Esophagus muscularis mucosa (tissue), 3 donors: ENCODE measurements at regions not wholly inside any gene's neighbourhood (a gene's known extent, or its start where the extent isn't known, plus 50 kb on each side); places are given as distances from the start of the nearest gene placed in this dataset.

Experiments used
- EP300 ChIP-seq: sonication (generic); formaldehyde crosslinking; IDR thresholded peaks from one replicate; pipeline ENCODE4 v1.6.1; 2017; ENCODE audit warnings: antibody characterized with exemption
- TF ChIP-seq, protein P1 (sequence below), 3 experiments: fragments of 200-600 bp in 2 of 3; fragments of 450-650 bp in 1 of 3; sonication (generic) in 2 of 3; IDR thresholded peaks; one replicate each; pipeline ENCODE4 v1.5.1; 2017 to 2019; ENCODE audit warnings: antibody characterized with exemption in 3 of 3, mild to moderate bottlenecking in 2 of 3, moderate library complexity in 1 of 3

DNA sequence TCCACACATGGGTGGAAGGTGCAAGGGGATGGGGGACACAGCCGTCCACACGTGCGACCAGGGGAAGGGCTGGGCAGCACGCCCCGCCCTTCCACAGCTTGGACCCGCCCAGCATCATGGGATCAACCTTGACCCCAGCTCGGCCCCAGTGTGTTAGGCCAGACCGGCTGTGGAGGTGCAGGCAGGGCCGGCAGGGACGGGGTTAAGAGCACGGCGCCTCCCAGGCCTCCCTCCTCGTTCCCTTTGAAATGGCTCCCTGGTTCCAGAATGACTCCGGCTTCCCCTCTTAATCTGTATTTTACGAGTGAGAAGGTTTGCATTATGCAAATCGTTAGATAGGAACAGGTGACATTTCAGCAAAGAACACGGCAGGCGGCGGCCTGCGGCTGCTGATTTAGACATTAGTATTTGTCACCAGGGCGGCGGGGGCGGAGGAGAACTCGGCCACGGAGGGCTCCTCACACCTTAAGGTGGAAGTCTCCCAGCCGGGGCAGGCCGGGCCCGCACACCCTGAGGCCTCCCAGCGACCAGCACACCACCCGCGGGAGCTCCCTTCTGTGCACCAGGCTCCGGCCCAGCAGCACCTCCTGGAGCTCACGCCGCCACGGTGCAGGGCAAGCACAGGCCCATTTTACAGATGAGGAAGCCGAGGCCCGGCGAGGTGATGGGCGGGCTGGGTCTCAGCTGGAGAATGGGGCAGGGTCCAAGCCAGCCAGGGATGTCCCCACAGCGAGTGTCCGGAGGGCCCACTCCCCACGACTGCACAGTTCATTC is 116.1 kb downstream of the FAM53A start:
- TF ChIP-seq, protein P1, sequence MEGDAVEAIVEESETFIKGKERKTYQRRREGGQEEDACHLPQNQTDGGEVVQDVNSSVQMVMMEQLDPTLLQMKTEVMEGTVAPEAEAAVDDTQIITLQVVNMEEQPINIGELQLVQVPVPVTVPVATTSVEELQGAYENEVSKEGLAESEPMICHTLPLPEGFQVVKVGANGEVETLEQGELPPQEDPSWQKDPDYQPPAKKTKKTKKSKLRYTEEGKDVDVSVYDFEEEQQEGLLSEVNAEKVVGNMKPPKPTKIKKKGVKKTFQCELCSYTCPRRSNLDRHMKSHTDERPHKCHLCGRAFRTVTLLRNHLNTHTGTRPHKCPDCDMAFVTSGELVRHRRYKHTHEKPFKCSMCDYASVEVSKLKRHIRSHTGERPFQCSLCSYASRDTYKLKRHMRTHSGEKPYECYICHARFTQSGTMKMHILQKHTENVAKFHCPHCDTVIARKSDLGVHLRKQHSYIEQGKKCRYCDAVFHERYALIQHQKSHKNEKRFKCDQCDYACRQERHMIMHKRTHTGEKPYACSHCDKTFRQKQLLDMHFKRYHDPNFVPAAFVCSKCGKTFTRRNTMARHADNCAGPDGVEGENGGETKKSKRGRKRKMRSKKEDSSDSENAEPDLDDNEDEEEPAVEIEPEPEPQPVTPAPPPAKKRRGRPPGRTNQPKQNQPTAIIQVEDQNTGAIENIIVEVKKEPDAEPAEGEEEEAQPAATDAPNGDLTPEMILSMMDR (IDR thresholded peaks at IDR 0.05), result no peak
- TF ChIP-seq EP300, result no peak
